ENCODE measurements at regions not wholly inside any gene's neighbourhood (a gene's known extent, or its start where the extent isn't known, plus 50 kb on each side); places are given as distances from the start of the nearest gene placed in this dataset.

- no peaks in the 10 kb centered on the region for H3K4me1 ChIP-seq
- intact Hi-C loops (cut with DNase I) = no loop called here
- H3K36me3 ChIP-seq = no peaks in the 10 kb centered on the region
- 52 to 73% methylated on average over 3 of the region's 3 CpGs for WGBS, 2 donors
- H3K27me3 ChIP-seq = peaks cover 0 to 43% (median 6%) of the 10 kb centered on the region in 3 donors
- no peaks in the 10 kb centered on the region for H3K9me3 ChIP-seq
- no peak overlapping the region for H3K27ac ChIP-seq
- DNase-seq = no peak
- TF ChIP-seq EP300 (IDR thresholded peaks at IDR 0.05) (no peak), POLR2AphosphoS5 (IDR thresholded peaks at IDR 0.05) (no peak), CTCF (IDR thresholded peaks at IDR 0.05) (no peak), POLR2A (IDR thresholded peaks at IDR 0.05) (no peak)
- H3K4me3 ChIP-seq = no peak overlapping the region
These were observed 89.8 kb upstream of the RTL6 start for GRCh38 chr22:44587737-44588310.

DNA sequence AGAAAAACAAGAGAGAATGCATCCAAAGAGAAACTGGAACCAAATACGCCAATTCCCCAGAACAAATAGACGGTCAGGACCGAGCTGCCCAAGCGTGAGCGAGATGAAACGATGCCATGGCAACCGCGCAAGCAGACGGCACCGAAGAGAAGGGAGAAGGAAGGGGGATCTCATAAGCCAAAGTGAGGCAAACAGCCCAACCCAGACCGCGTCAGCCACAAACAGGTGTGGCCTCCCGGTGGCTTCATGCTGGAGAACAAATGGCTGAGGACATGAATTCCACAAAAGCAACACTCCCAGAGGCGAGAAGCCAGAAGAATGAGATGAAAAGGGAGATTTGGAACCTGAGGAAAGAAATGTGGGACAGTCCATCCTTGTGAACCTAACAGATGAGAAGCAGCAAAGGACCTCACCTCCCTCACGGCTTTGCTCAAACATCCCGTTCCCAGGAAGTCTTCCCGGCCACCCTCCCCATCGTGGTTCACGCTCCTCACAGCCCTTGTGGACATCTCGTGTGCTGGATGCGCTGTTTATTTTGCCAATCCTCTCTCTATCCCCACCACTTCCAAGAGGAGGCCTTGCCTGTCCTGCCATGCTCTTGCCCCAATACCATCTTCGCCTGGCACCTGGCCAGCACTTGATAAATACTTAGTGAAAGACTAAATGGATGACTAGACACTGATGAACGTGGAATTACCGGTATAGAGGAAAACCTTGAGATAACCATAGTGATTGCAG lies 89.1 kb upstream of the RTL6 start:
- Histone ChIP-seq H3K4me1 (no peaks in the 10 kb centered on the region), H3K9me3 (no peaks in the 10 kb centered on the region), H3K27ac (no peak overlapping the region), H3K4me3 (no peak overlapping the region), H3K27me3 (peaks cover 0 to 46% (median 6%) of the 10 kb centered on the region in 3 donors), H3K36me3 (no peaks in the 10 kb centered on the region)
- DNase-seq = peak; percentile 56
- no peak for TF ChIP-seq POLR2A (IDR thresholded peaks at IDR 0.05)
- no peak for TF ChIP-seq CTCF (IDR thresholded peaks at IDR 0.05)
- TF ChIP-seq POLR2AphosphoS5 (IDR thresholded peaks at IDR 0.05) = no peak
- TF ChIP-seq EP300 (IDR thresholded peaks at IDR 0.05) = no peak
- 29 to 51% methylated on average over 24 of the region's 24 CpGs for WGBS, 2 donors
- intact Hi-C loops (cut with DNase I) = no loop called here

DNA sequence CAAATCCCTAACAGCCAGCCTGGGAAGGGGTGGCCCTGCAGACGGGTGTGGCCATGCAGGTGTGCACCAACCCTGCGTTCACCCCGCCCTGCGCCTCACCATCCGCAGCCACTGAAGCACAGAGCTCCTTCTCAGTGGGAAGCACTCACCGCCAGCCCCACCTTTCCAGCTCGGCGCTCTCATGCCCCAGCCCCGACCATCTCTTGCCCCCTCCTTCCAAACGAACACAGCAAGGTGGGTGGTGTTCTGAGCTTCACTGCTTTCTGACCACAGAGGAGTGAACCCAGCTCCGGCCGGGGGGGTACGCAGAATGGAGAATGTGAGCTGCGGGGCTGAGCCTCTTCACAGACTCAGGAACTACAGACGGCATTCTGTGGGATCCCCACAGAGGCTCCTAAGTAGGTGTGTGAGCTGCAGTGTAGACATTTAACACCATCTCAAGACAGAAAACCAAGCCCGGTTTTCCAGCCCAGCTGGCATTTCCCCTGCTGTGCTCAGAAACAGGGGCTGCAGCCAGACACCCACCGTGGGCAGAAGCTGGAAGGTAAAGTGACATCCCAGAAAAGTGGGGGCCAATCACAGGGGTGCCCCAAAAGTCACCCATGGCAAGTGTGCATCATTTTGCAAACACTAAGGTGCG lies 88.4 kb upstream of the RTL6 start:
- WGBS, 2 donors = 18 to 54% methylated on average over 18 of the region's 18 CpGs
- Histone ChIP-seq H3K9me3 (no peaks in the 10 kb centered on the region), H3K27me3 (peaks cover 0 to 46% (median 6%) of the 10 kb centered on the region in 3 donors), H3K36me3 (no peaks in the 10 kb centered on the region), H3K27ac (no peak overlapping the region), H3K4me1 (no peaks in the 10 kb centered on the region), H3K4me3 (no peak overlapping the region)
- peak; percentile 56 for DNase-seq
- TF ChIP-seq EP300 (IDR thresholded peaks at IDR 0.05) (no peak), POLR2AphosphoS5 (IDR thresholded peaks at IDR 0.05) (no peak)
- intact Hi-C loops (cut with DNase I) = no loop called here

GRCh38 chr22:44585559-44586350 lies 87.7 kb upstream of the RTL6 start:
- WGBS, 2 donors = 67 to 81% methylated on average over 20 of the region's 20 CpGs
- Histone ChIP-seq H3K27me3 (peaks cover 0 to 46% (median 6%) of the 10 kb centered on the region in 3 donors), H3K36me3 (no peaks in the 10 kb centered on the region), H3K27ac (no peak overlapping the region), H3K4me3 (no peak overlapping the region), H3K4me1 (no peaks in the 10 kb centered on the region), H3K9me3 (no peaks in the 10 kb centered on the region)
- DNase-seq = peak; percentile 56
- intact Hi-C loops (cut with DNase I) = no loop called here
- TF ChIP-seq POLR2A (IDR thresholded peaks at IDR 0.05) (no peak), POLR2AphosphoS5 (IDR thresholded peaks at IDR 0.05) (no peak), EP300 (IDR thresholded peaks at IDR 0.05) (no peak), CTCF (IDR thresholded peaks at IDR 0.05) (no peak)
